K562 (cell line): ENCODE measurements at regions not wholly inside any gene's neighbourhood (a gene's known extent, or its start where the extent isn't known, plus 50 kb on each side); places are given as distances from the start of the nearest gene placed in this dataset.

Experiments
- ATAC-seq: fragments of 200-7000 bp; cut with Tn5 transposase; 3 replicates; pipeline ENCODE4 v1.9.1; 2020; ENCODE audit warnings: moderate library complexity
- BruUV-seq: library from RNA; stranded (reverse); fragments of 400-500 nt; replicated peaks from 2 replicates; lab custom pipeline; 2021; lab: Mats Ljungman, UMichigan
- CTCF ChIA-PET: fragments of 300-600 bp; formaldehyde crosslinking; extraction: SDS; loops from one replicate; lab custom pipeline; 2021; ENCODE audit warnings: low intra/inter-chr PET ratio; lab: Yijun Ruan, JAX
- POLR2A ChIA-PET: fragments of 300-600, 350-650 bp; sonication (Branson Sonifier 250); formaldehyde crosslinking; extraction: SDS; loops from one replicate; lab custom pipeline; 2021; ENCODE audit warnings: antibody characterized with exemption, inconsistent platforms; lab: Yijun Ruan, JAX
- DNase-seq, 4 experiments: peaks; one replicate each; pipeline versions ENCODE4 v3.0.0 to v3.0.0-alpha.2; 2011 to 2018; ENCODE audit warnings: low spot score in 3 of 4, mixed read lengths in 3 of 4; ENCODE audit errors: extremely low read depth in 1 of 4
- FAIRE-seq: peaks from 2 replicates; lab custom pipeline; 2011; peaks lifted over from hg19 to GRCh38; lab: Jason Lieb, UNC
- H2AFZ ChIP-seq: 2 replicates; pipeline ENCODE4 v1.6.0; 2011; ENCODE audit warnings: low read depth, low read length, control low read depth, inconsistent platforms
- H3K27ac ChIP-seq: fragments of 200-600 bp; 3 replicates; pipeline ENCODE4 v1.8.0; 2011; ENCODE audit warnings: low read depth, mild to moderate bottlenecking, control low read depth, inconsistent platforms, low read length, moderate library complexity, mixed read lengths; ENCODE audit errors: extremely low read depth
- H3K27me3 ChIP-seq, 2 experiments: fragments of 300-600 bp in 1 of 2; 2 replicates in 1 of 2; 3 replicates in 1 of 2; pipeline versions ENCODE4 v1.6.0 to v1.8.0; 2011; ENCODE audit warnings: inconsistent platforms in 2 of 2, low read length in 2 of 2, mild to moderate bottlenecking in 1 of 2, mixed read lengths in 1 of 2, moderate library complexity in 1 of 2; ENCODE audit not compliant: control insufficient read depth in 2 of 2, insufficient read depth in 2 of 2
- H3K36me3 ChIP-seq: fragments of 300-600 bp; 3 replicates; pipeline ENCODE4 v1.8.0; 2011; ENCODE audit warnings: mild to moderate bottlenecking, low read length, inconsistent platforms; ENCODE audit not compliant: control insufficient read depth, insufficient read depth
- H3K4me1 ChIP-seq, 2 experiments: fragments of 200-600 bp in 1 of 2; replicated peaks in 1 of 2; 2 replicates in 1 of 2; 3 replicates in 1 of 2; pipeline versions ENCODE4 v1.5.1 to v1.8.0; 2011; ENCODE audit warnings: inconsistent platforms in 2 of 2, low read length in 2 of 2, mild to moderate bottlenecking in 1 of 2, mixed read lengths in 1 of 2, moderate library complexity in 1 of 2; ENCODE audit not compliant: control insufficient read depth in 2 of 2, insufficient read depth in 2 of 2
- H3K4me2 ChIP-seq: 2 replicates; pipeline ENCODE4 v1.6.1; 2011; ENCODE audit warnings: low read length, control low read depth, inconsistent platforms, mixed read lengths; ENCODE audit not compliant: insufficient read depth
- H3K4me3 ChIP-seq: fragments of 200-600 bp; sonication (generic), shearing (Covaris generic); 2 replicates; pipeline ENCODE4 v1.5.1; 2016; ENCODE audit warnings: control low read depth, inconsistent platforms
- H3K79me2 ChIP-seq: fragments of 200-600 bp; 3 replicates; pipeline ENCODE4 v1.8.0; 2011; ENCODE audit warnings: low read length, inconsistent platforms; ENCODE audit not compliant: control insufficient read depth, insufficient read depth
- H3K9ac ChIP-seq, 2 experiments: 2 replicates each; pipeline versions ENCODE4 v1.6.0 to v1.6.1; 2011; ENCODE audit warnings: low read depth in 2 of 2, low read length in 2 of 2, control low read depth in 1 of 2, inconsistent platforms in 1 of 2, mild to moderate bottlenecking in 1 of 2, mixed read lengths in 1 of 2; ENCODE audit not compliant: insufficient read depth in 1 of 2
- H3K9me1 ChIP-seq: one replicate; pipeline ENCODE4 v1.6.0; 2011; ENCODE audit warnings: inconsistent platforms, mild to moderate bottlenecking, low read length, moderate library complexity; ENCODE audit not compliant: control insufficient read depth, insufficient read depth
- H3K9me3 ChIP-seq: replicated peaks from 2 replicates; pipeline ENCODE4 v1.5.1; 2011; ENCODE audit warnings: low read depth, low read length, inconsistent platforms; ENCODE audit not compliant: control insufficient read depth, insufficient read depth
- H4K20me1 ChIP-seq: replicated peaks from 2 replicates; pipeline ENCODE4 v1.6.1; 2011; ENCODE audit warnings: low read length, inconsistent platforms, mixed read lengths; ENCODE audit not compliant: control insufficient read depth, insufficient read depth
- E2F8 ChIP-seq: fragments of 450-650 bp; IDR thresholded peaks from 2 replicates; pipeline ENCODE4 v1.7.1; 2018; ENCODE audit warnings: mild to moderate bottlenecking, low read depth; ENCODE audit not compliant: partially characterized antibody
- FOXK2 ChIP-seq, 2 experiments: fragments of 450-650 bp; IDR thresholded peaks in 1 of 2; conservative IDR thresholded peaks in 1 of 2; 2 replicates each; pipeline ENCODE4 v1.6.1; 2016; ENCODE audit warnings: low read depth in 2 of 2, mild to moderate bottlenecking in 1 of 2
- FOXM1 ChIP-seq, 2 experiments: fragments of 450-650 bp in 1 of 2; sonication (generic) in 1 of 2; formaldehyde crosslinking in 1 of 2; IDR thresholded peaks; 2 replicates each; pipeline versions ENCODE4 v1.6.1 to v1.9.0; 2017 to 2022; ENCODE audit warnings: low read depth in 2 of 2, mild to moderate bottlenecking in 2 of 2, missing genetic modification reagents in 1 of 2, moderate library complexity in 1 of 2
- HNRNPUL1 ChIP-seq: fragments of 200-400 bp; formaldehyde crosslinking; IDR thresholded peaks from 2 replicates; pipeline ENCODE4 v1.6.1; 2017; ENCODE audit warnings: low read length
- MECOM ChIP-seq: fragments of 250-450 bp; sonication (Bioruptor Pico); IDR thresholded peaks from 2 replicates; pipeline ENCODE4 v1.8.0; 2022; ENCODE audit warnings: inconsistent platforms
- NFE2 ChIP-seq: IDR thresholded peaks from 2 replicates; pipeline ENCODE4 v1.6.1; 2014; ENCODE audit warnings: antibody characterized with exemption, low read depth
- RBFOX2 ChIP-seq: fragments of 200-400 bp; formaldehyde crosslinking; IDR thresholded peaks from 2 replicates; pipeline ENCODE4 v1.6.1; 2017; ENCODE audit warnings: low read depth, mild to moderate bottlenecking, low read length, moderate library complexity
- STAG1 ChIP-seq: sonication (generic); formaldehyde crosslinking; IDR thresholded peaks from 2 replicates; pipeline ENCODE4 v1.5.0; 2020; ENCODE audit warnings: missing genetic modification reagents, borderline replicate concordance
- TSC22D4 ChIP-seq: fragments of 450-650 bp; IDR thresholded peaks from 2 replicates; pipeline ENCODE4 v1.6.1; 2016; ENCODE audit warnings: missing genetic modification characterization, missing biosample characterization, control low read depth
- ZNF217 ChIP-seq: sonication (generic); formaldehyde crosslinking; IDR thresholded peaks from 2 replicates; pipeline ENCODE4 v1.8.0; 2022; ENCODE audit warnings: mild to moderate bottlenecking, missing genetic modification reagents
- ZNF609 ChIP-seq: sonication (generic); formaldehyde crosslinking; IDR thresholded peaks from 2 replicates; pipeline ENCODE4 v1.8.1; 2023; ENCODE audit warnings: missing genetic modification reagents, mild to moderate bottlenecking, borderline replicate concordance
- ZNF766 ChIP-seq: fragments of 200-800 bp; sonication (Bioruptor generic); conservative IDR thresholded peaks from 2 replicates; pipeline ENCODE4 v1.6.1; 2016; ENCODE audit warnings: missing genetic modification characterization, missing compliant biosample characterization
- WGBS: fragments of 100-300 bp; shearing (Covaris generic); methylation state at CpG from one replicate; pipeline ENCODE4 v1.1.6; 2016; ENCODE audit warnings: low coverage, mixed read lengths; ENCODE audit not compliant: insufficient coverage; ENCODE audit errors: missing lambda C conversion rate; 5-methylcytosine and 5-hydroxymethylcytosine counted together
- in situ Hi-C: fragments of 300-500 bp; cut with MboI; formaldehyde crosslinking; loops from 4 replicates; pipeline ENCODE4 v1.15.0; 2018; ENCODE audit warnings: inconsistent platforms, mixed read lengths
- intact Hi-C: fragments of 100-400 bp; cut with micrococcal nuclease; formaldehyde crosslinking; loops from 2 replicates; pipeline ENCODE4 v1.14.2; 2022
- TF ChIP-seq, protein P1 (sequence below): fragments of 250-450 bp; sonication (Bioruptor Pico); IDR thresholded peaks from 2 replicates; pipeline ENCODE4 v1.4.0; 2020; ENCODE audit warnings: borderline replicate concordance

GRCh38 chrX:95878874-95879273 lies 805.8 kb upstream of the DIAPH2 start (continued):
- TF ChIP-seq ZNF609 = no peak

DNA sequence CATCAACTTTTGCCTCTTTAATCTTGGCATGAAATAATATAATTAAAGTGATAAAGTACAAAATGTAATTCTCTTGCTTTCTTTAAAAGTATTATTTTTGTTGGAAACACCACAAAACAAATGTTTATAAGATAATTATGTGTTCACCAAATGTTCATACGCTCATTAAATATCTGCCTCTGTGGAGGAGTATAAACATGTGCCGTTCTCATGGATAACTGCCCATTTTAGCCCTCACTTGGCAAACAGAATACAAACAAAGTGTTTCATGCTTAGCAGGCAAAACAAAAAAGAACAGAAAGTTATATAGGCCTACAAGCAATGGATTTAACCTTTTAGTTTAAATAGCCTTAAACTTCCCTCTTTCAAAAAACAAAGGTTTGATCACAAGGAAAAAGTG lies 800.5 kb upstream of the DIAPH2 start:
- Histone ChIP-seq H3K36me3 (no peaks in the 10 kb centered on the region), H3K79me2 (no peaks in the 10 kb centered on the region), H3K4me2 (no peak overlapping the region), H3K9me3 (no peaks in the 10 kb centered on the region), H3K9me1 (no peaks in the 10 kb centered on the region), H3K27me3 (no peaks in the 10 kb centered on the region), H3K9ac (no peak overlapping the region), H2AFZ (no peak overlapping the region), H3K27ac (no peak overlapping the region), H3K4me1 (no peaks in the 10 kb centered on the region), H3K4me3 (no peak overlapping the region), H4K20me1 (no peaks in the 10 kb centered on the region)
- ATAC-seq (no peak), DNase-seq (no peak), FAIRE-seq (no peak)
- no TSS peak for BruUV-seq
- WGBS = 3% methylated on average over 2 of the region's 2 CpGs
- intact Hi-C loops (no loop called here), in situ Hi-C loops (no loop called here)
- ChIA-PET POLR2A (no interaction called here), CTCF (no interaction called here)
- TF ChIP-seq, protein P1, sequence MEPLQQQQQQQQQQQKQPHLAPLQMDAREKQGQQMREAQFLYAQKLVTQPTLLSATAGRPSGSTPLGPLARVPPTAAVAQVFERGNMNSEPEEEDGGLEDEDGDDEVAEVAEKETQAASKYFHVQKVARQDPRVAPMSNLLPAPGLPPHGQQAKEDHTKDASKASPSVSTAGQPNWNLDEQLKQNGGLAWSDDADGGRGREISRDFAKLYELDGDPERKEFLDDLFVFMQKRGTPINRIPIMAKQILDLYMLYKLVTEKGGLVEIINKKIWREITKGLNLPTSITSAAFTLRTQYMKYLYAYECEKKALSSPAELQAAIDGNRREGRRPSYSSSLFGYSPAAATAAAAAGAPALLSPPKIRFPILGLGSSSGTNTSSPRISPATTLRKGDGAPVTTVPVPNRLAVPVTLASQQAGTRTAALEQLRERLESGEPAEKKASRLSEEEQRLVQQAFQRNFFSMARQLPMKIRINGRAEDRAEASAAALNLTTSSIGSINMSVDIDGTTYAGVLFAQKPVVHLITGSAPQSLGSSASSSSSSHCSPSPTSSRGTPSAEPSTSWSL = no peak
- TF ChIP-seq RBFOX2 = no peak
- no peak for TF ChIP-seq E2F8
- no peak for TF ChIP-seq FOXK2 (conservative IDR thresholded peaks at IDR 0.05 in 1 of 2, IDR thresholded peaks at IDR 0.05 in 1 of 2; ENCODE audit: low read depth in 2 of 2)
- TF ChIP-seq TSC22D4 = no peak
- TF ChIP-seq ZNF766 (CRISPR knock-in tag) = no peak
- TF ChIP-seq FOXM1 (IDR thresholded peaks at IDR 0.05; ENCODE audit: low read depth) = no peak
- no peak for TF ChIP-seq FOXM1 (CRISPR knock-in tag; IDR thresholded peaks at IDR 0.05; ENCODE audit: low read depth)
- TF ChIP-seq ZNF217 (CRISPR knock-in tag) = no peak
- no peak for TF ChIP-seq NFE2
- no peak for TF ChIP-seq MECOM
- no peak for TF ChIP-seq HNRNPUL1
- TF ChIP-seq STAG1 (CRISPR knock-in tag) = no peak
